B cell (primary cell): ENCODE measurements at regions not wholly inside any gene's neighbourhood (a gene's known extent, or its start where the extent isn't known, plus 50 kb on each side); places are given as distances from the start of the nearest gene placed in this dataset.

ENCODE experiments used
- ATAC-seq: fragments of 200-7000 bp; cut with Tn5 transposase; one replicate; pipeline ENCODE4 v1.10.0; 2021; ENCODE audit warnings: low read depth, mild to moderate bottlenecking, moderate number of reproducible peaks, moderate library complexity
- CTCF ChIA-PET: fragments of 350-600 bp; sonication (Branson Sonifier 250); formaldehyde crosslinking; loops from one replicate; lab custom pipeline; 2021; ENCODE audit warnings: antibody characterized with exemption, inconsistent platforms; lab: Charles Lee
- POLR2A ChIA-PET: fragments of 350-600 bp; sonication (Branson Sonifier 250); formaldehyde crosslinking; loops from one replicate; lab custom pipeline; 2021; ENCODE audit warnings: antibody characterized with exemption; lab: Charles Lee
- DNase-seq: peaks from one replicate; pipeline ENCODE4 v3.0.0; 2013
- H2AFZ ChIP-seq: 2 replicates; pipeline ENCODE4 v1.6.1; 2012; ENCODE audit warnings: mild to moderate bottlenecking, low read depth, low read length; ENCODE audit not compliant: insufficient read depth, poor library complexity, severe bottlenecking
- H3K27ac ChIP-seq, 2 donors: 1 replicate in 1 of 2; 2 replicates in 1 of 2; pipeline ENCODE4 v1.5.1; 2012 to 2013; ENCODE audit warnings: low read length in 2 of 2, mild to moderate bottlenecking in 2 of 2, moderate library complexity in 1 of 2
- H3K27me3 ChIP-seq, 4 experiments: fragments of 200-600 bp in 1 of 4; sonication (generic) in 1 of 4; replicated peaks in 1 of 4; 1 replicate in 2 of 4; 2 replicates in 2 of 4; pipeline versions ENCODE4 v1.6.1 to v1.7.0; 2013 to 2016; ENCODE audit warnings: low read length in 3 of 4, mild to moderate bottlenecking in 2 of 4, mixed read lengths in 1 of 4, moderate library complexity in 1 of 4; ENCODE audit not compliant: insufficient read depth in 4 of 4, control insufficient read depth in 3 of 4; ENCODE audit errors: control extremely low read depth in 1 of 4
- H3K36me3 ChIP-seq, 2 experiments: replicated peaks in 1 of 2; 1 replicate in 1 of 2; 2 replicates in 1 of 2; pipeline versions ENCODE4 v1.6.1 to v1.7.1; 2013; ENCODE audit warnings: low read length in 1 of 2; ENCODE audit not compliant: insufficient read depth in 2 of 2, control insufficient read depth in 1 of 2; ENCODE audit errors: control extremely low read depth in 1 of 2, extremely low read depth in 1 of 2
- H3K4me1 ChIP-seq, 2 donors: fragments of 200-600 bp in 1 of 2; sonication (generic) in 1 of 2; 1 replicate in 1 of 2; 2 replicates in 1 of 2; pipeline versions ENCODE4 v1.5.1 to v1.6.1; 2013 to 2017; ENCODE audit warnings: low read length in 2 of 2; ENCODE audit not compliant: control insufficient read depth in 2 of 2, insufficient read depth in 2 of 2
- H3K4me2 ChIP-seq: replicated peaks from 2 replicates; pipeline ENCODE3; 2012; ENCODE audit warnings: mild to moderate bottlenecking, low read depth, low read length; ENCODE audit not compliant: poor library complexity, severe bottlenecking
- H3K4me3 ChIP-seq, 5 experiments: fragments of 200-600 bp in 1 of 5; sonication (generic) in 1 of 5; 1 replicate in 3 of 5; 2 replicates in 2 of 5; pipeline versions ENCODE4 v1.5.1 to v1.7.0; 2011 to 2016; ENCODE audit warnings: low read length in 4 of 5, mild to moderate bottlenecking in 4 of 5, low read depth in 2 of 5, control low read depth in 1 of 5, moderate library complexity in 1 of 5; ENCODE audit not compliant: insufficient read depth in 1 of 5; ENCODE audit errors: control extremely low read depth in 1 of 5, extremely low read depth in 1 of 5
- H3K79me2 ChIP-seq: fragments of 200-600 bp; sonication (generic); one replicate; pipeline ENCODE4 v1.6.0; 2016; ENCODE audit warnings: low read length; ENCODE audit not compliant: control insufficient read depth, insufficient read depth
- H3K9ac ChIP-seq: fragments of 200-600 bp; sonication (generic); 2 replicates; pipeline ENCODE4 v1.6.1; 2017; ENCODE audit warnings: mild to moderate bottlenecking, low read length, moderate library complexity
- H3K9me3 ChIP-seq, 3 donors: one replicate each; pipeline versions ENCODE4 v1.6.1 to v1.7.1; 2013; ENCODE audit warnings: low read length in 2 of 3; ENCODE audit not compliant: control insufficient read depth in 2 of 3, insufficient read depth in 1 of 3; ENCODE audit errors: control extremely low read depth in 1 of 3
- H4K20me1 ChIP-seq: 2 replicates; pipeline ENCODE4 v1.6.0; 2012; ENCODE audit warnings: mild to moderate bottlenecking, low read length; ENCODE audit not compliant: insufficient read depth, control insufficient read depth, poor library complexity, severe bottlenecking
- H3K27ac Mint-ChIP-seq: one replicate; pipeline ENCODE4 v1.8.0; 2021; ENCODE audit warnings: mixed read lengths
- H3K27me3 Mint-ChIP-seq: one replicate; pipeline ENCODE4 v1.8.0; 2021; ENCODE audit warnings: mixed read lengths
- H3K4me1 Mint-ChIP-seq: one replicate; pipeline ENCODE4 v1.8.0; 2021; ENCODE audit warnings: mixed read lengths
- H3K4me3 Mint-ChIP-seq: one replicate; pipeline ENCODE4 v1.8.0; 2021; ENCODE audit warnings: mixed read lengths
- H3K9me3 Mint-ChIP-seq: one replicate; pipeline ENCODE4 v1.8.0; 2022; ENCODE audit warnings: mixed read lengths; ENCODE audit not compliant: insufficient read depth
- CTCF ChIP-seq: fragments of 200-600 bp; IDR thresholded peaks from one replicate; pipeline ENCODE4 v1.8.0; 2022; ENCODE audit warnings: antibody characterized with exemption, mild to moderate bottlenecking
- EZH2 ChIP-seq: IDR thresholded peaks from 2 replicates; pipeline ENCODE4 v1.6.1; 2012; ENCODE audit warnings: borderline replicate concordance, low read depth, mild to moderate bottlenecking, moderate library complexity, low read length; ENCODE audit not compliant: insufficient read depth, poor library complexity, severe bottlenecking
- WGBS: methylation state at CpG from one replicate; pipeline ENCODE4 v1.1.5; 2013; ENCODE audit warnings: missing lambda C conversion rate; ENCODE audit not compliant: insufficient coverage; 5-methylcytosine and 5-hydroxymethylcytosine counted together
- intact Hi-C: fragments of 100-400 bp; cut with micrococcal nuclease; formaldehyde crosslinking; loops from one replicate; pipeline ENCODE4 v1.10.0; 2022

DNA sequence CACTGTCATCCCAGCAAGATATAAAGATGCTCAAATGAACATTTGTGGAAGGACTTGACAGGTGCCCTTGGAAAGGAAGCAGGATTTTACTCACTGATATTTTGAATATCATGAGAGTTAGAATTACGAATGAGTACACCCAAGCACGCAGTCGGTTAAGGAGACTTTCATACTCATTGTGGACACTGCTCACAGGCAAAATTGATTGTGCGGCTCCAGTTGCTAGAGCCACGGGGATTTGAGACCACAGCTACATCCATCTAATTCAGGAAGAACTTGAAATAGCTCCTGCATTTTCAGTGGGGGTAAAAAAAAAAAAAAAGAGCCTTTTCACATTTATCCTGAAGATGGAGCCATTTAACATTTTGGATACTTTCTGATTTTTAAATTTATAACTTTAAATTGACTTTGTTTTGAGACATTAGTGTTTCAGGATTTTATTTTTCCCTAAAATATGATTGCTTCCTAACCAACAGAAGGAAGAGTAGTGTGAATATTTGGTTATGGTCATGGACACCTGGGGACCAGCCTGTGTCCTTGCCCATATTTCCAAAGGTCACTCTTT is 1080.1 kb upstream of the EEF2KMT start:
- H3K27ac Mint-ChIP-seq, result no peak overlapping the region
- intact Hi-C loops, result no loop called here
- Histone ChIP-seq H3K4me2 (no peak overlapping the region), H3K4me1 (no peaks in the 10 kb centered on the region), H2AFZ (no peak overlapping the region), H3K4me3 (no peak overlapping the region), H3K9ac (no peak overlapping the region), H3K27me3 (no peaks in the 10 kb centered on the region), H4K20me1 (no peaks in the 10 kb centered on the region), H3K79me2 (no peaks in the 10 kb centered on the region), H3K9me3 (peaks cover 0 to 3% (median 0%) of the 10 kb centered on the region in 3 donors), H3K27ac (no peak overlapping the region), H3K36me3 (no peaks in the 10 kb centered on the region)
- H3K9me3 Mint-ChIP-seq, result no peaks in the 10 kb centered on the region
- no peak for TF ChIP-seq EZH2
- no peak for TF ChIP-seq CTCF
- ChIA-PET POLR2A (no interaction called here), CTCF (no interaction called here)
- 96% methylated on average over 3 of the region's 5 CpGs for WGBS
- no peaks in the 10 kb centered on the region for H3K27me3 Mint-ChIP-seq
- DNase-seq (no peak), ATAC-seq (no peak)
- no peak overlapping the region for H3K4me3 Mint-ChIP-seq
- no peaks in the 10 kb centered on the region for H3K4me1 Mint-ChIP-seq

DNA sequence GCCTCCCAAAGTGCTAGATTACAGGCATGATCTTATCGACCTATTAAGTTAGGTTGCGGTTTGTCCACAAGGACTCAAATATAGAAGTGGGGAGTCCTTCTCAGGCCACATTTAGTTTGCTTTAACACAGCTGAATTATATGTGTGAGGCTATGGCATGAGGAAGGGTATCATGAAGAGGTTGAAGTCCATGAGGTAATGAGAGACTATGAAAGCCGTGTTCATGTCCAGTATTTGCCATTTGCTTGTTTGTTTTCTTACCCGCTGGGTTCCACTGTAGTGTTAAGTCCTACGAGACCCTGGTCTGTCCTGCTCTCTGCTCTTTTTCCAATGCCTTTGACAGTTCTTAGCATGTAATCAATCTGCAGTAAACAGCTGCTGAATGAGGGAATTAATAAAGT is 1072.4 kb upstream of the EEF2KMT start:
- H3K27me3 ChIP-seq, result no peaks in the 10 kb centered on the region
- no peak overlapping the region for H3K4me2 ChIP-seq
- intact Hi-C loops, result no loop called here
- Mint-ChIP-seq H3K27ac (no peak overlapping the region), H3K4me1 (no peaks in the 10 kb centered on the region), H3K4me3 (no peak overlapping the region), H3K9me3 (peaks cover 2% of the 10 kb centered on the region), H3K27me3 (no peaks in the 10 kb centered on the region)
- DNase-seq (no peak), ATAC-seq (no peak)
- CTCF ChIA-PET, result no interaction called here
- no peaks in the 10 kb centered on the region for H3K4me1 ChIP-seq
- no peaks in the 10 kb centered on the region for H3K36me3 ChIP-seq
- no peak overlapping the region for H2AFZ ChIP-seq
- H4K20me1 ChIP-seq, result no peaks in the 10 kb centered on the region
- H3K27ac ChIP-seq, result no peak overlapping the region
- no peak overlapping the region for H3K9ac ChIP-seq
- whole genome bisulfite sequencing, result 96% methylated on average over 5 of the region's 5 CpGs
- H3K79me2 ChIP-seq, result no peaks in the 10 kb centered on the region
- POLR2A ChIA-PET, result no interaction called here
- TF ChIP-seq EZH2 (no peak), CTCF (no peak)
- no peak overlapping the region for H3K4me3 ChIP-seq
- no peaks in the 10 kb centered on the region for H3K9me3 ChIP-seq
